ENCODE measurements at regions not wholly inside any gene's neighbourhood (a gene's known extent, or its start where the extent isn't known, plus 50 kb on each side); places are given as distances from the start of the nearest gene placed in this dataset.

- ATAC-seq (replicated peaks in 1 of 4): peak in 2 of 4 experiments; percentile 45 to 47
- DNase-seq: peak in 6 of 35 experiments; percentile 1 to 55 (median 3)
- peaks cover 9% of the 10 kb centered on the region for H3K9me3 ChIP-seq
- H3K4me1 ChIP-seq (ENCODE audit: control insufficient read depth in 1 of 2, extremely low read depth in 1 of 2, insufficient read depth in 2 of 2, low read length in 2 of 2): no peaks in the 10 kb centered on the region
- POLR2A ChIA-PET: no interaction called here
- no peaks in the 10 kb centered on the region for H3K36me3 ChIP-seq (ENCODE audit: control insufficient read depth in 2 of 2, extremely low read depth in 1 of 2, insufficient read depth in 1 of 2, low read length in 1 of 2)
- Mint-ChIP-seq H3K4me3 (no peak overlapping the region), H3K27ac (no peak overlapping the region), H3K36me3 (peaks cover 16% of the 10 kb centered on the region), H3K27me3 (no peaks in the 10 kb centered on the region), H3K4me1 (no peaks in the 10 kb centered on the region), H3K9me3 (peaks cover 22 to 30% (median 26%) of the 10 kb centered on the region in 3 donors)
- CTCF ChIA-PET: interaction anchor here (0.7 to 1.9 kb wide), 6 partner anchors 97 to 320 kb away, joined by 3 to 6 read pairs (median 4); no protein-coding TSS in a partner anchor
- no peak overlapping the region for H3K4me3 ChIP-seq (ENCODE audit: control insufficient read depth in 1 of 2, extremely low read depth in 1 of 2, low read length in 1 of 2)
- H3K27ac ChIP-seq (ENCODE audit: low read length): no peak overlapping the region
- H3K27me3 ChIP-seq (replicated peaks in 1 of 2; ENCODE audit: control insufficient read depth in 2 of 2, extremely low read depth in 1 of 2, insufficient read depth in 2 of 2, low read length in 1 of 2): no peaks in the 10 kb centered on the region
- WGBS (ENCODE audit: insufficient coverage): 40% methylated on average over 2 of the region's 5 CpGs
Observed at GRCh38 chr11:88231894-88232482, 56.7 kb upstream of the RAB38 start.

- Histone ChIP-seq H3K4me3 (ENCODE audit: control insufficient read depth in 1 of 2, extremely low read depth in 1 of 2, low read length in 1 of 2) (no peak overlapping the region), H3K27ac (ENCODE audit: low read length) (no peak overlapping the region), H3K9me3 (peaks cover 14% of the 10 kb centered on the region), H3K36me3 (ENCODE audit: control insufficient read depth in 2 of 2, extremely low read depth in 1 of 2, insufficient read depth in 1 of 2, low read length in 1 of 2) (no peaks in the 10 kb centered on the region), H3K4me1 (ENCODE audit: control insufficient read depth in 1 of 2, extremely low read depth in 1 of 2, insufficient read depth in 2 of 2, low read length in 2 of 2) (no peaks in the 10 kb centered on the region), H3K27me3 (replicated peaks in 1 of 2; ENCODE audit: control insufficient read depth in 2 of 2, extremely low read depth in 1 of 2, insufficient read depth in 2 of 2, low read length in 1 of 2) (no peaks in the 10 kb centered on the region)
- Mint-ChIP-seq H3K4me1 (no peaks in the 10 kb centered on the region), H3K36me3 (peaks cover 24% of the 10 kb centered on the region), H3K27ac (no peak overlapping the region), H3K9me3 (peaks cover 33 to 54% (median 44%) of the 10 kb centered on the region in 3 donors), H3K27me3 (no peaks in the 10 kb centered on the region), H3K4me3 (no peak overlapping the region)
- DNase-seq (no peak), ATAC-seq (replicated peaks in 1 of 4) (no peak)
- POLR2A ChIA-PET: no interaction called here
- CTCF ChIA-PET: interaction anchor here in 1 of 2 donors (0.6 kb wide), 1 partner anchor 322 kb away, joined by 4 read pairs; no protein-coding TSS in a partner anchor
Observed at GRCh38 chr11:88229303-88229702, 54.1 kb upstream of the RAB38 start.
